22Rv1 (cell line): ENCODE measurements at regions not wholly inside any gene's neighbourhood (a gene's known extent, or its start where the extent isn't known, plus 50 kb on each side); places are given as distances from the start of the nearest gene placed in this dataset.
"Not testable (repeated sequence)": the region's sequence is repeated elsewhere in the genome, so short reads cannot be mapped to it uniquely, and the experiment has no call there.

Experiments
- H3K27ac ChIP-seq: fragments of 450-650 bp; 2 replicates; pipeline ENCODE4 v1.5.1; 2017
- ZFX ChIP-seq: fragments of 450-650 bp; IDR thresholded peaks from 2 replicates; pipeline ENCODE4 v1.6.1; 2017; ENCODE audit warnings: antibody characterized with exemption, borderline replicate concordance
- TF ChIP-seq, protein P1 (sequence below): fragments of 450-650 bp; IDR thresholded peaks from 2 replicates; pipeline ENCODE4 v1.5.1; 2017; ENCODE audit warnings: mild to moderate bottlenecking

DNA sequence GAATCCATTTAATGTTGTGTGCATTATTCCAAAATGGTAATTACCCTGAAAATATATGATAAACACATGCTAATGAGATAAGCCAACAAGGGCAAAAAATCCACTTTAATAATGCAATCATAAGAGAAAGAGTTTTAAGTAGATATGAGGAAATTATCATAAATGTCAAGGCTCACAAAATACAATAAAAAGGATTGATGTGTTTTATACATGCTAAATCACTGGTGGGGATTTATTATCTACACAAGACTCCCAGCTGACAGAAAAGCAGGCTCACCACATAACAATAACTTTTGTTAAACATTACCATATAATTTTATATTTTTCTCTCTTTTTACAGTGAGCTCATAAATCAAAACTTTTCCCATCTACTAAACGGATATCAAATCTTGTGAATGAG lies 306.2 kb upstream of the GRAMD2B start:
- TF ChIP-seq ZFX: no peak
- TF ChIP-seq, protein P1, sequence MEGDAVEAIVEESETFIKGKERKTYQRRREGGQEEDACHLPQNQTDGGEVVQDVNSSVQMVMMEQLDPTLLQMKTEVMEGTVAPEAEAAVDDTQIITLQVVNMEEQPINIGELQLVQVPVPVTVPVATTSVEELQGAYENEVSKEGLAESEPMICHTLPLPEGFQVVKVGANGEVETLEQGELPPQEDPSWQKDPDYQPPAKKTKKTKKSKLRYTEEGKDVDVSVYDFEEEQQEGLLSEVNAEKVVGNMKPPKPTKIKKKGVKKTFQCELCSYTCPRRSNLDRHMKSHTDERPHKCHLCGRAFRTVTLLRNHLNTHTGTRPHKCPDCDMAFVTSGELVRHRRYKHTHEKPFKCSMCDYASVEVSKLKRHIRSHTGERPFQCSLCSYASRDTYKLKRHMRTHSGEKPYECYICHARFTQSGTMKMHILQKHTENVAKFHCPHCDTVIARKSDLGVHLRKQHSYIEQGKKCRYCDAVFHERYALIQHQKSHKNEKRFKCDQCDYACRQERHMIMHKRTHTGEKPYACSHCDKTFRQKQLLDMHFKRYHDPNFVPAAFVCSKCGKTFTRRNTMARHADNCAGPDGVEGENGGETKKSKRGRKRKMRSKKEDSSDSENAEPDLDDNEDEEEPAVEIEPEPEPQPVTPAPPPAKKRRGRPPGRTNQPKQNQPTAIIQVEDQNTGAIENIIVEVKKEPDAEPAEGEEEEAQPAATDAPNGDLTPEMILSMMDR: no peak
- no peak overlapping the region for H3K27ac ChIP-seq

DNA sequence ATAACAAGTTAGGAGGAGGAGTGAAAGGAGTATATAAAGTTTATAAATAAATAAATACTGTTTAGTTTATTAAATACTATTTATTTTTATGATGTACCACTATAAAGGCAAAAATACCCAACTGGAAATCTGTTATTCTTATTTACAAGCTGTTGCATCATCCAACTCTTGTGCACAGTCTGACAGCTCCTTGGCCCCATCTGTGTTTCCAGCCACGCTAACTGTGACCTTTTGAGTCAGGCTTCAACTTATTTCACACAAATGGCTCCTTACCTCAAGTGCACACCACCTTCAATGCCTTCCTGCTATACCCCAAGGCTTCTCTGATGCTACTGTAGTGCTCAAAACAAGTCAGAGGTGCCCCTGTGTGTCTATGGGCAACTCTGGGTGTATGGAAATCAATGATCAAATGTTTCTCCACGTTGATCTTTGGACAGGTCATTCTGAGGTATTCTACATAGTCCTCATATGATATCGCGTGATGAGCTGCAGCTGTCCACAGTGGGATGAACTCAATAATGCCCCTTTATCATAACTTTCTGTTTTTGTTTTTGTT lies 303.2 kb upstream of the GRAMD2B start:
- H3K27ac ChIP-seq: no peak overlapping the region
- TF ChIP-seq, protein P1: no peak
- TF ChIP-seq ZFX: no peak

DNA sequence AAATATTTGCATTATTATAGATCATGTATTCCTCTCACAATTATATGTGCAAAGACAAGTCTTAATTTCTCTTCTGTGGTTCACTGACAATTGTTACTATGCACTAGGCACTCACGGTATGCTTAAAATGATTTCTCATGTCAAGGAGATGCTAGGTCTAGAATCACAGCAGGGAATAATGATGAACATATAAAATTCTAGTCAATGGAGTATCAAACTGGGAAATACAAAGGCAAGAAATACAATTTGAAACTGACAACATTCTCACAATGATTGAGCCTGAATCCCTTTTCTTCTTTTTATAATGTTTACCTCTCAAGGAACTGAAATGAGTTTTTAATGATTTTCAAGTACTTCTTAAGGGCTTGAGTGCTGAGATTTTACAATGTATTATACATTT lies 302.3 kb upstream of the GRAMD2B start:
- H3K27ac ChIP-seq: no peak overlapping the region
- no peak for TF ChIP-seq ZFX
- TF ChIP-seq, protein P1: no peak

DNA sequence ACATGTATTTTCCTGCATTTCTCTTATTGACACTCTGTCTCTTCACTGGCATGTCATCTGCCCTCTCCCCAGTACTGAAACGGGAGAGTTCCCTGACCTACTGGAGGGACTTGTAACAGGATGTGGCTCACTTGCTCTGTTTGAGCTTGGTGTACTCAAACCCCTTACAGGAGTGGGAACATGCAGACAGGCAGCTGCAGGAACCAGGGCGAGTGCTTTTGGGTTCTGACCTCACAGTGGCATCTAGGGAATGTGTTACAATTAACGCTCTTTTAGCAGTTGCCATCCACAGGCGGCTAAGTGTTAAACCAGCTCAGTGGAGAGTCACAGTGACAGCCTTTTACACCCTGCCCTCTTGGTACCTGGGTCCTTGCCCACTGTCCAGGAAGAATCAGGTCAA lies 300.3 kb upstream of the GRAMD2B start:
- TF ChIP-seq, protein P1: no peak
- TF ChIP-seq ZFX: no peak
- H3K27ac ChIP-seq: no peak overlapping the region

DNA sequence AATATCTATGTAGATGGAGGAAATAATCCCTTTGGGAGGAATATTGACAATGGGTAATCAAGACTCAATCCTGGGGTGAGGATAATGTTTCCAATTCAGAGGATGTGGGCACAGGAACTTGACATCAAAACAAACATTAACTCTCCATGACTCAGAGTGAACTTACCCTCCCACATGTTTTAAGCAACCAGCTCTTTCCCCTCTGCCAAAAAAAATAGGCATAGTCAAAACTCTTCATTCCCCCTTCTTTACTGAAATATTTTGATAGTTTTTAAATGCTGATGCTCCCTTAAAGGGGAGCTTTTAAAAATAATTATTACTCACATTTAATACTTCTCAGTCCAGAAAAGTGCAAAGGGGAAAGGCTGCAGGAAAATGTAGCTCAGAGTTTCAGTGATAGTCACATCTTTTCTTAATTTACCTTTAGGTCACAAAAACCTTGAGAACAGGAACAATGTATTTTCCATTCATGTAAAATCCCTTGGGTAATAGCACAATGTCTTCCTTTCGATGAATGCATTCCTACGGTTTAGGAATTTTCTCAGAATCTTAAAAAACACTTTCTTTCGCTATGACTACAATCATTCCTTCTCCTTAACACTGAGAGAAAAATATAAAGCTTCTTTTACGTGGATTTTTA lies 298.4 kb upstream of the GRAMD2B start:
- no peak overlapping the region for H3K27ac ChIP-seq
- TF ChIP-seq, protein P1: no peak
- TF ChIP-seq ZFX: no peak

DNA sequence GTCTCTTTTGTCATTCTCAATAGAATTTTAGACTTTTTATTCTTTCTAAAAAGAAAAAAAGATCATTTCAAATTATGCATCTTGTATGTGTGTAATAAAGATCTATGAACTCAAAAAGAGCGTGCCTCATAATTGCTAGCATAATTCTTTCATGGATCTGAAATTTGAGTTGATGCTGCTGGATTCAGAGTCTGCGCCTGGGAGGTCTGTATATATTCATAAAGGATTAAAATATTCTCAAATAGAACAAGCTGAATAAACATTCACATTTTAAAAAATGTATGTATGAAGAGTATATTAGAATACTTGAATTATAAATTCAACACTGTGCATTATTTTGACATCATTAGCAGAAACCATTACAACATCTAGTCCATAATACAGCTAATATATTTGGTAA lies 297.8 kb upstream of the GRAMD2B start:
- no peak for TF ChIP-seq ZFX
- TF ChIP-seq, protein P1: no peak

DNA sequence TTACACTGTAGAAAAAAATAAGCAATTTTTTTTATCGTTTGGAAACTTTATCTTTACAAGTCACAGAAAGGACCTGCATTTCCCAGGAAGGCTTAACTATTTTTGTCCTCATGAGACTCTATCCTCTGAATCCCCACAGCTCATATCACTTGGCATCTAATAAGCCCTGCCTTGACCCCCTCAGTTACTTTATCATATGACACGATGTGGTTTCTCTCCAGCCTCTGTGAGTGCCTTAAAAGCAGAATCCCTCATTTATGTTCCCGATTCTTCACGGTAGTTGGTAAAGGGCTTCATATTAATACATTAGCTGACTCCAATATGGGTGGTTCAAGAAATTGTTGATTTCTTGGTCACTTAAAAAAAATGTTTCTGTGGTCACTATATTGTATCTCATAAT lies 296.6 kb upstream of the GRAMD2B start:
- no peak overlapping the region for H3K27ac ChIP-seq
- TF ChIP-seq ZFX: no peak
- TF ChIP-seq, protein P1: no peak

More for the DNA sequence above, 297.8 kb upstream of the GRAMD2B start:
- H3K27ac ChIP-seq: no peak overlapping the region

DNA sequence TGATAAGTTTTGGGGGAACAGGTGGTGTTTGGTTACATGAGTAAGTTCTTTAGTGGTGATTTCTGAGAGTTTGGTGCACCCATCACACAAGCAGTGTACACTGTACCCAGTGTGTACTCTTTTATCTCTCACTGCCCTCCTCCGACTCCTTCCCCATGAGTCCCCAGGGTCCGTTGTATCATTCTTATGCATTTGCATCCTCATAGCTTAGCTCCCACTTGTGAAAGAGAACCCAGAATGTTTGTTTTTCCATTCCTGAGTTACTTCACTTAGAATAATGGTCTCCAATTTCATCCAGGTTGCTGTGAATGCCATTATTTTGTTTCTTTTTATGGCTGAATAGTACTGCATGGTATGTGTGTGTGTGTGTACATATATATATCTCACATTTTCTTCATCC lies 295.8 kb upstream of the GRAMD2B start:
- H3K27ac ChIP-seq: not testable (repeated sequence)
